Heart left ventricle (tissue), 16 donors: ENCODE measurements at regions not wholly inside any gene's neighbourhood (a gene's known extent, or its start where the extent isn't known, plus 50 kb on each side); places are given as distances from the start of the nearest gene placed in this dataset.

ENCODE experiments used
- ATAC-seq, 4 donors: fragments of 200-7000 bp; cut with Tn5 transposase; one replicate each; pipeline ENCODE4 v1.9.1; 2020 to 2022; ENCODE audit warnings: moderate library complexity in 4 of 4, mild to moderate bottlenecking in 3 of 4, moderate number of reproducible peaks in 1 of 4
- DNase-seq, 5 donors: peaks; one replicate each; pipeline ENCODE4 v3.0.0-alpha.2; 2020
- H3K27ac ChIP-seq, 12 donors: fragments of 200-600 bp; sonication (generic) in 4 of 12; one replicate each; pipeline versions ENCODE4 v1.5.0 to v1.8.0; 2016 to 2022; ENCODE audit warnings: mild to moderate bottlenecking in 2 of 12
- H3K27me3 ChIP-seq, 9 donors: fragments of 200-600 bp; sonication (generic) in 2 of 9; one replicate each; pipeline versions ENCODE4 v1.5.1 to v1.8.0; 2016 to 2022; ENCODE audit warnings: mild to moderate bottlenecking in 3 of 9
- H3K36me3 ChIP-seq, 9 donors: fragments of 200-600 bp; sonication (generic) in 2 of 9; one replicate each; pipeline versions ENCODE4 v1.5.0 to v1.8.0; 2018 to 2022; ENCODE audit warnings: mild to moderate bottlenecking in 2 of 9
- H3K4me1 ChIP-seq, 12 donors: fragments of 200-600 bp; sonication (generic) in 4 of 12; one replicate each; pipeline versions ENCODE4 v1.5.0 to v1.8.0; 2016 to 2022; ENCODE audit warnings: mild to moderate bottlenecking in 3 of 12
- H3K4me3 ChIP-seq, 12 donors: fragments of 200-600 bp; sonication (generic) in 4 of 12; one replicate each; pipeline versions ENCODE4 v1.5.0 to v1.8.0; 2017 to 2022; ENCODE audit warnings: mild to moderate bottlenecking in 9 of 12, moderate library complexity in 4 of 12
- H3K9me3 ChIP-seq, 12 donors: fragments of 200-600 bp; sonication (generic) in 4 of 12; one replicate each; pipeline versions ENCODE4 v1.5.0 to v1.8.0; 2016 to 2022; ENCODE audit warnings: mild to moderate bottlenecking in 1 of 12
- CTCF ChIP-seq, 12 donors: fragments of 200-600 bp; sonication (generic) in 4 of 12; IDR thresholded peaks; one replicate each; pipeline versions ENCODE4 v1.5.0 to v1.8.0; 2018 to 2022; ENCODE audit warnings: antibody characterized with exemption in 12 of 12, mild to moderate bottlenecking in 5 of 12
- POLR2A ChIP-seq, 2 donors: fragments of 450-650 bp; IDR thresholded peaks; one replicate each; pipeline ENCODE4 v1.6.1; 2017; ENCODE audit warnings: antibody characterized with exemption in 2 of 2, mild to moderate bottlenecking in 2 of 2, moderate library complexity in 2 of 2
- WGBS, 4 donors: extraction: QIAGEN DNeasy Blood & Tissue Kit in 2 of 4; methylation state at CpG; one replicate each; pipeline versions ENCODE4 v1.1.5 to v1.1.7; 2013 to 2018; 5-methylcytosine and 5-hydroxymethylcytosine counted together
- intact Hi-C, 10 donors: fragments of 100-400 bp; cut with DNase I; formaldehyde crosslinking; loops; one replicate each; pipeline versions ENCODE4 v1.11.1 to v1.14.2; 2022
- donor health status: ischemic (EF 13 %, LVEDD 7.1; RV severe dilation, severe dysfunction).
- donor health status: healthy with polysubstance abuse.
- donor health status: DM: no; HTN: yes; CAD: no.
- donor health status: DM: no; HTN: no; CAD: no.
- donor health status: ischemic (EF 25% LVEDD 6.9; RV normal size, moderate dysfunction).
- donor health status: ischemic (EF 25% LVEDD 5.7; RV mildly dilated, moderate dysfunction).
- donor health status: healthy.
- donor health status: DM: yes; HTN: yes; CAD: no.
- donor health status: ischemic (EF 35%, LVEDD 5.7; RV mildly dilated, moderate dysfunction).
- donor health status: nonischemic (EF 11% LVEDD 7.7; RV severe dilation, severe dysfunction).
- donor health status: DM: yes; HTN: yes; CAD: no.
- donor health status: PGD.
- donor health status: ischemic (EF 29% LVEDD 5.4; RV normal size, mild dysfunction).
- donor health status: nonischemic (EF 23%, LVEDD 6.1; RV moderate dilation, normal function).

- ATAC-seq (no peak), DNase-seq (peak in 1 of 5 donors; percentile 62)
- Histone ChIP-seq H3K27me3 (no peaks in the 10 kb centered on the region), H3K4me3 (no peak overlapping the region), H3K27ac (no peak overlapping the region), H3K9me3 (no peaks in the 10 kb centered on the region), H3K4me1 (no peaks in the 10 kb centered on the region), H3K36me3 (no peaks in the 10 kb centered on the region)
- TF ChIP-seq POLR2A (IDR thresholded peaks at IDR 0.05) (no peak), CTCF (IDR thresholded peaks at IDR 0.05) (no peak)
- 90 to 93% (median 92%) methylated on average over 24 of the region's 24 CpGs for WGBS, 4 donors
- intact Hi-C loops = no loop called here
Observed at GRCh38 chr18:73756256-73757091, 391.2 kb downstream of the FBXO15 start.

DNA sequence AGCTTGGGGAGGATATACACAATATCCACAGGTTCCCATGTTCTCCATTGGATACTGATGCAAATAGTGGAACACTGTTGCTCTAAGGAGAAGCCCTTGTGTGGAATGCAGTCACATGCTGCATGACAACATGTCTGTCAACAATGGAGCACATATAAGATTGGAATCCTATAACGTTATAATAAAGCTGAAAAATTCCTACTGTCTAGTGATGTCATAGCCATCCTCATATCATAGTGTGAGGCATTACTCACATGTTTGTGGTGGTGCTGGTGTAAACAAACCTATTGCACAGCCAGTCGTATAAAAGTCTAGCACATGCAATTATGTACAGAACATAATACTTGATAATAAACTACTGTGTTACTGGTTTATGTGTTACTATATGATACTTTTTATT lies 394.7 kb downstream of the FBXO15 start:
- ATAC-seq = no peak
- no peak for DNase-seq
- Histone ChIP-seq H3K27ac (no peak overlapping the region), H3K36me3 (no peaks in the 10 kb centered on the region), H3K9me3 (no peaks in the 10 kb centered on the region), H3K27me3 (no peaks in the 10 kb centered on the region), H3K4me3 (no peak overlapping the region), H3K4me1 (no peaks in the 10 kb centered on the region)
- TF ChIP-seq POLR2A (IDR thresholded peaks at IDR 0.05) = no peak
- TF ChIP-seq CTCF (IDR thresholded peaks at IDR 0.05) = no peak
- intact Hi-C loops = no loop called here
- 58 to 71% (median 66%) methylated on average over 2 of the region's 2 CpGs for WGBS, 4 donors

GRCh38 chr18:73752546-73752945 lies 395.1 kb downstream of the FBXO15 start:
- TF ChIP-seq POLR2A (IDR thresholded peaks at IDR 0.05) (no peak), CTCF (IDR thresholded peaks at IDR 0.05) (no peak)
- 48 to 73% (median 59%) methylated on average over 4 of the region's 4 CpGs for WGBS, 4 donors

DNA sequence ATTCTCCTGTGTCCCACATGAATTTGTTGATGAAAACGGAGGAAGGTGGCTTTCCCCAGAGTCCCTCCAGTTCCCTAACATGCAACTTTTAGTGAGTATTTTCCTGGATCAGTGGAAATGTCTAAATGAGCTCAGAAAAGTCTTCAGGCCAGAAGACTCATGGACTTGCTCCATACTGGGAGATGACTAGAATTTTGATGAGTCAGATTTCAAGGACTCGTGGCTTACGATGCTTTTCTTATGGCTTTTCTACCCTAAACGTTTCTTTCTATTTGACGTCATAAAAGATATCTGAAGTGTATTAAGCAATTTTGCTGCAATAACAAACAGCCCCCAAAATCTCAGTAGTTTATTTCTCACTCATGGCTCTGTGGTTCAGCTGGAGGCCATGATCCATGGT lies 397.6 kb downstream of the FBXO15 start:
- no peaks in the 10 kb centered on the region for H3K4me1 ChIP-seq
- no peak for ATAC-seq
- no peaks in the 10 kb centered on the region for H3K27me3 ChIP-seq
- no peaks in the 10 kb centered on the region for H3K9me3 ChIP-seq
- DNase-seq = no peak
- no peak overlapping the region for H3K4me3 ChIP-seq
- no peak overlapping the region for H3K27ac ChIP-seq
- 90 to 94% (median 92%) methylated on average over 5 of the region's 5 CpGs for WGBS, 4 donors
- TF ChIP-seq POLR2A (IDR thresholded peaks at IDR 0.05) (no peak), CTCF (IDR thresholded peaks at IDR 0.05) (no peak)
- no peaks in the 10 kb centered on the region for H3K36me3 ChIP-seq
- intact Hi-C loops = no loop called here

More at GRCh38 chr18:73752546-73752945, 395.1 kb downstream of the FBXO15 start:
- Histone ChIP-seq H3K4me1 (no peaks in the 10 kb centered on the region), H3K27me3 (no peaks in the 10 kb centered on the region), H3K36me3 (no peaks in the 10 kb centered on the region), H3K9me3 (no peaks in the 10 kb centered on the region), H3K4me3 (no peak overlapping the region), H3K27ac (no peak overlapping the region)
- no peak for ATAC-seq
- intact Hi-C loops = no loop called here
- DNase-seq = no peak
